Caco-2 (cell line): ENCODE measurements at regions not wholly inside any gene's neighbourhood (a gene's known extent, or its start where the extent isn't known, plus 50 kb on each side); places are given as distances from the start of the nearest gene placed in this dataset.

Experiments
- BruUV-seq: library from RNA; stranded (reverse); fragments of 400-500 nt; replicated peaks from 2 replicates; lab custom pipeline; 2021; lab: Mats Ljungman, UMichigan
- CTCF ChIA-PET: fragments of 300-600 bp; sonication (Branson Sonifier 250); formaldehyde crosslinking; loops from one replicate; lab custom pipeline; 2022; ENCODE audit warnings: antibody characterized with exemption; lab: Charles Lee
- POLR2A ChIA-PET: fragments of 300-600 bp; sonication (Branson Sonifier 250); formaldehyde crosslinking; loops from one replicate; lab custom pipeline; 2022; ENCODE audit warnings: antibody characterized with exemption; lab: Charles Lee
- DNase-seq, 2 experiments: peaks; one replicate each; pipeline versions ENCODE4 v3.0.0 to v3.0.0-alpha.2; 2020 to 2022
- H3K27me3 ChIP-seq: replicated peaks from 2 replicates; pipeline ENCODE4 v1.6.0; 2011; ENCODE audit warnings: low read length; ENCODE audit not compliant: control insufficient read depth, insufficient read depth
- H3K36me3 ChIP-seq: 2 replicates; pipeline ENCODE4 v1.5.1; 2011; ENCODE audit warnings: low read length; ENCODE audit not compliant: control insufficient read depth, insufficient read depth
- H3K4me1 ChIP-seq: fragments of 250-450 bp; sonication (Bioruptor Pico); 2 replicates; pipeline ENCODE4 v1.5.1; 2020; ENCODE audit warnings: mild to moderate bottlenecking
- H3K4me3 ChIP-seq: 2 replicates; pipeline ENCODE4 v1.5.1; 2011; ENCODE audit warnings: low read depth, mild to moderate bottlenecking, control low read depth, low read length
- H3K9me3 ChIP-seq: fragments of 250-450 bp; sonication (Bioruptor Pico); 2 replicates; pipeline ENCODE4 v1.5.1; 2020; ENCODE audit warnings: mild to moderate bottlenecking, moderate library complexity
- H3K27ac Mint-ChIP-seq: one replicate; pipeline ENCODE4 v1.8.0; 2022; ENCODE audit warnings: mixed read lengths; ENCODE audit not compliant: unreplicated experiment
- H3K27me3 Mint-ChIP-seq: one replicate; pipeline ENCODE4 v1.8.0; 2022; ENCODE audit warnings: mixed read lengths; ENCODE audit not compliant: insufficient read depth, unreplicated experiment
- H3K36me3 Mint-ChIP-seq: one replicate; pipeline ENCODE4 v1.8.0; 2022; ENCODE audit warnings: mild to moderate bottlenecking, mixed read lengths; ENCODE audit not compliant: insufficient read depth, unreplicated experiment
- H3K4me1 Mint-ChIP-seq: one replicate; pipeline ENCODE4 v1.8.0; 2022; ENCODE audit warnings: low read depth, mixed read lengths; ENCODE audit not compliant: unreplicated experiment
- H3K4me3 Mint-ChIP-seq: one replicate; pipeline ENCODE4 v1.8.0; 2022; ENCODE audit warnings: mild to moderate bottlenecking, moderate library complexity, mixed read lengths; ENCODE audit not compliant: unreplicated experiment
- H3K9me3 Mint-ChIP-seq: one replicate; pipeline ENCODE4 v1.8.0; 2022; ENCODE audit warnings: mixed read lengths; ENCODE audit not compliant: unreplicated experiment
- CTCF ChIP-seq, 2 experiments: fragments of 200-600 bp in 1 of 2; IDR thresholded peaks; 1 replicate in 1 of 2; 2 replicates in 1 of 2; pipeline versions ENCODE4 v1.5.1 to v1.8.0; 2011 to 2022; ENCODE audit warnings: antibody characterized with exemption in 1 of 2, control low read depth in 1 of 2, inconsistent platforms in 1 of 2, low read depth in 1 of 2, low read length in 1 of 2, mild to moderate bottlenecking in 1 of 2, moderate library complexity in 1 of 2; ENCODE audit not compliant: insufficient read depth in 1 of 2, severe bottlenecking in 1 of 2, unreplicated experiment in 1 of 2
- intact Hi-C: fragments of 100-400 bp; cut with micrococcal nuclease; formaldehyde crosslinking; loops from one replicate; pipeline ENCODE4 v1.10.0; 2022; ENCODE audit not compliant: unreplicated experiment

- peaks cover 18% of the 10 kb centered on the region for H3K9me3 Mint-ChIP-seq
- no TSS peak for BruUV-seq
- no peak overlapping the region for H3K27ac Mint-ChIP-seq
- H3K27me3 Mint-ChIP-seq: no peaks in the 10 kb centered on the region
- Histone ChIP-seq H3K4me1 (no peaks in the 10 kb centered on the region), H3K36me3 (no peaks in the 10 kb centered on the region), H3K9me3 (0 out of 2 replicates have a peak, but pooled peaks cover 7% of the 10 kb centered on the region), H3K27me3 (no peaks in the 10 kb centered on the region), H3K4me3 (no peak overlapping the region)
- DNase-seq: no peak
- CTCF ChIA-PET: no interaction called here
- POLR2A ChIA-PET: no interaction called here
- no peaks in the 10 kb centered on the region for H3K36me3 Mint-ChIP-seq
- no peak overlapping the region for H3K4me3 Mint-ChIP-seq
- no peaks in the 10 kb centered on the region for H3K4me1 Mint-ChIP-seq
- intact Hi-C loops: no loop called here
- TF ChIP-seq CTCF (IDR thresholded peaks at IDR 0.05; ENCODE audit: insufficient read depth in 1 of 2, low read depth in 1 of 2, low read length in 1 of 2, severe bottlenecking in 1 of 2, unreplicated experiment in 1 of 2): no peak
These were observed 325.3 kb upstream of the LRRC4C start for GRCh38 chr11:41784513-41785335.

GRCh38 chr11:41786087-41786486, 326.6 kb upstream of the LRRC4C start:
- no peaks in the 10 kb centered on the region for H3K27me3 Mint-ChIP-seq
- Histone ChIP-seq H3K4me1 (no peaks in the 10 kb centered on the region), H3K27me3 (no peaks in the 10 kb centered on the region), H3K36me3 (no peaks in the 10 kb centered on the region), H3K9me3 (0 out of 2 replicates have a peak, but pooled peaks cover 7% of the 10 kb centered on the region), H3K4me3 (no peak overlapping the region)
- no peak for DNase-seq
- no peak overlapping the region for H3K27ac Mint-ChIP-seq
- intact Hi-C loops: no loop called here
- no peak for TF ChIP-seq CTCF (IDR thresholded peaks at IDR 0.05; ENCODE audit: insufficient read depth in 1 of 2, low read depth in 1 of 2, low read length in 1 of 2, severe bottlenecking in 1 of 2, unreplicated experiment in 1 of 2)
- no peaks in the 10 kb centered on the region for H3K4me1 Mint-ChIP-seq
- ChIA-PET POLR2A (no interaction called here), CTCF (no interaction called here)
- H3K9me3 Mint-ChIP-seq: peaks cover 18% of the 10 kb centered on the region
- H3K36me3 Mint-ChIP-seq: no peaks in the 10 kb centered on the region
- BruUV-seq: no TSS peak
- H3K4me3 Mint-ChIP-seq: no peak overlapping the region

DNA sequence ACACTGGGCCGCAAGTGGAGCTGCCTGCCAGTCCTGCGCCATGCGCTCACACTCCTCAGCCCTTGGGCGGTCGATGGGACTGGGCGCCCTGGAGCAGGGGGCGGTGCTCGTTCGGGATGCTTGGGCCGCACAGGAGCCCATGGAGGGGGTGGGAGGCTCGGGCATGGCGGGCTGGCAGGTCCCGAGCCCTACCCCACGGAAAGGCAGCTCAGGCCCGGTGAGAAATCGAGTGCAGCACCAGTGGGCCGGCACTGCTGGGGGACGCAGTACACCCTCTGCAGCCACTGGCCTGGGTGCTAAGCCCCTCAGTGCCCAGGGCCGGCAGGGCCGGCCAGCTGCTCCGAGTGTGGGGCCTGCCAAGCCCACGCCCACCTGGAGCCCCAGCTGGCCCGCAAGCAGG, 328.7 kb upstream of the LRRC4C start:
- no TSS peak for BruUV-seq
- Histone ChIP-seq H3K27me3 (no peaks in the 10 kb centered on the region), H3K36me3 (no peaks in the 10 kb centered on the region), H3K9me3 (0 out of 2 replicates have a peak, but pooled peaks cover 7% of the 10 kb centered on the region), H3K4me1 (no peaks in the 10 kb centered on the region), H3K4me3 (no peak overlapping the region)
- Mint-ChIP-seq H3K36me3 (no peaks in the 10 kb centered on the region), H3K27me3 (no peaks in the 10 kb centered on the region), H3K4me1 (no peaks in the 10 kb centered on the region), H3K27ac (no peak overlapping the region), H3K9me3 (peaks cover 7% of the 10 kb centered on the region), H3K4me3 (no peak overlapping the region)
- no peak for TF ChIP-seq CTCF (IDR thresholded peaks at IDR 0.05; ENCODE audit: insufficient read depth in 1 of 2, low read depth in 1 of 2, low read length in 1 of 2, severe bottlenecking in 1 of 2, unreplicated experiment in 1 of 2)
- POLR2A ChIA-PET: no interaction called here
- no peak for DNase-seq
- CTCF ChIA-PET: no interaction called here
- intact Hi-C loops: no loop called here
